ENCODE measurements at regions not wholly inside any gene's neighbourhood (a gene's known extent, or its start where the extent isn't known, plus 50 kb on each side); places are given as distances from the start of the nearest gene placed in this dataset.
A peak's percentile ranks its signal among the peaks of the same experiment; 100 is the strongest.

DNA sequence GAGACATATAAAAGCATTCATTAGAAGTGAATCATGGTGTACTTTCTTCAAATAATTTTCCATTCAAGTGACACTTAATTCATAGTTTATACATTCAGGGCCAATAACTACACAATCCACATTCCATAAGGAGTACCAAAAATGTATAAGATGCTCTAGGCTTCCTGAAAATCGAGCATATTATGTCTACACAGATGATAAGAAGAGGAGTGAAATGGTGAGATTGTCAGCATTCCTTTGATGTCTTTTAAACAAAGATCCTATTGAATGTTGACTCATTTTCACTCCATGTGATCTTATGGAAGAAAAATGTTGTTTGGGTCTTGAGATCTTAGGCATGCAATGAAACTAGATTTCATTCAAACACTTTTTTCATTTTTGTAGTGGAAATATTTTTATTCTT, 843.2 kb downstream of the KCNA4 start:
- Histone ChIP-seq H3K36me3 (ENCODE audit: insufficient read depth, low read length) (no peaks in the 10 kb centered on the region), H2AFZ (ENCODE audit: low read depth, low read length) (no peak overlapping the region), H4K20me1 (ENCODE audit: insufficient read depth, low read length) (no peaks in the 10 kb centered on the region), H3K4me3 (ENCODE audit: insufficient read depth, low read depth, low read length) (no peak overlapping the region), H3K4me2 (ENCODE audit: low read length) (peak overlapping the region; percentile 21), H3K27me3 (ENCODE audit: insufficient read depth, low read length) (no peaks in the 10 kb centered on the region), H3K9ac (ENCODE audit: low read length) (peak overlapping the region; percentile 31), H3K27ac (ENCODE audit: low read depth, low read length) (peak overlapping the region; percentile 77), H3K4me1 (ENCODE audit: insufficient read depth, low read length) (peaks cover 15% of the 10 kb centered on the region), H3K79me2 (ENCODE audit: insufficient read depth, low read length) (no peaks in the 10 kb centered on the region), H3K9me3 (ENCODE audit: insufficient read depth, low read depth, low read length) (no peaks in the 10 kb centered on the region)
- H3K4me1 Mint-ChIP-seq (ENCODE audit: low read depth, unreplicated experiment): peaks cover 36% of the 10 kb centered on the region
- DNase-seq (ENCODE audit: low read depth) (peak; percentile 98), FAIRE-seq (peak; percentile 100)
- no peak for TF ChIP-seq EZH2 (IDR thresholded peaks at IDR 0.05; ENCODE audit: insufficient read depth, low read length)
- TF ChIP-seq, protein P1, sequence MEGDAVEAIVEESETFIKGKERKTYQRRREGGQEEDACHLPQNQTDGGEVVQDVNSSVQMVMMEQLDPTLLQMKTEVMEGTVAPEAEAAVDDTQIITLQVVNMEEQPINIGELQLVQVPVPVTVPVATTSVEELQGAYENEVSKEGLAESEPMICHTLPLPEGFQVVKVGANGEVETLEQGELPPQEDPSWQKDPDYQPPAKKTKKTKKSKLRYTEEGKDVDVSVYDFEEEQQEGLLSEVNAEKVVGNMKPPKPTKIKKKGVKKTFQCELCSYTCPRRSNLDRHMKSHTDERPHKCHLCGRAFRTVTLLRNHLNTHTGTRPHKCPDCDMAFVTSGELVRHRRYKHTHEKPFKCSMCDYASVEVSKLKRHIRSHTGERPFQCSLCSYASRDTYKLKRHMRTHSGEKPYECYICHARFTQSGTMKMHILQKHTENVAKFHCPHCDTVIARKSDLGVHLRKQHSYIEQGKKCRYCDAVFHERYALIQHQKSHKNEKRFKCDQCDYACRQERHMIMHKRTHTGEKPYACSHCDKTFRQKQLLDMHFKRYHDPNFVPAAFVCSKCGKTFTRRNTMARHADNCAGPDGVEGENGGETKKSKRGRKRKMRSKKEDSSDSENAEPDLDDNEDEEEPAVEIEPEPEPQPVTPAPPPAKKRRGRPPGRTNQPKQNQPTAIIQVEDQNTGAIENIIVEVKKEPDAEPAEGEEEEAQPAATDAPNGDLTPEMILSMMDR (IDR thresholded peaks at IDR 0.05; ENCODE audit: insufficient read depth, low read depth, low read length): no peak
- H3K27ac Mint-ChIP-seq (ENCODE audit: unreplicated experiment): peak overlapping the region; percentile 93
- H3K4me3 Mint-ChIP-seq (ENCODE audit: unreplicated experiment): no peak overlapping the region
- no peaks in the 10 kb centered on the region for H3K9me3 Mint-ChIP-seq (ENCODE audit: unreplicated experiment)
- no peaks in the 10 kb centered on the region for H3K27me3 Mint-ChIP-seq (ENCODE audit: low read depth, unreplicated experiment)
- no peaks in the 10 kb centered on the region for H3K36me3 Mint-ChIP-seq (ENCODE audit: low read depth, unreplicated experiment)

- H3K27ac Mint-ChIP-seq (ENCODE audit: unreplicated experiment): peak overlapping the region; percentile 77
- FAIRE-seq (no peak), DNase-seq (ENCODE audit: low read depth) (peak; percentile 72)
- peaks cover 36% of the 10 kb centered on the region for H3K4me1 Mint-ChIP-seq (ENCODE audit: low read depth, unreplicated experiment)
- H3K9ac ChIP-seq (ENCODE audit: low read length): no peak overlapping the region
- H3K27me3 Mint-ChIP-seq (ENCODE audit: low read depth, unreplicated experiment): no peaks in the 10 kb centered on the region
- H3K4me2 ChIP-seq (ENCODE audit: low read length): peak overlapping the region; percentile 2
- H3K4me3 ChIP-seq (ENCODE audit: insufficient read depth, low read depth, low read length): no peak overlapping the region
- no peaks in the 10 kb centered on the region for H3K27me3 ChIP-seq (ENCODE audit: insufficient read depth, low read length)
- H2AFZ ChIP-seq (ENCODE audit: low read depth, low read length): no peak overlapping the region
- no peaks in the 10 kb centered on the region for H3K79me2 ChIP-seq (ENCODE audit: insufficient read depth, low read length)
- H3K36me3 Mint-ChIP-seq (ENCODE audit: low read depth, unreplicated experiment): no peaks in the 10 kb centered on the region
- no peaks in the 10 kb centered on the region for H3K9me3 ChIP-seq (ENCODE audit: insufficient read depth, low read depth, low read length)
- TF ChIP-seq, protein P1 (IDR thresholded peaks at IDR 0.05; ENCODE audit: insufficient read depth, low read depth, low read length): no peak
- no peak for TF ChIP-seq EZH2 (IDR thresholded peaks at IDR 0.05; ENCODE audit: insufficient read depth, low read length)
- peak overlapping the region; percentile 2 for H3K27ac ChIP-seq (ENCODE audit: low read depth, low read length)
- H3K4me1 ChIP-seq (ENCODE audit: insufficient read depth, low read length): peaks cover 15% of the 10 kb centered on the region
- no peaks in the 10 kb centered on the region for H3K9me3 Mint-ChIP-seq (ENCODE audit: unreplicated experiment)
- H3K4me3 Mint-ChIP-seq (ENCODE audit: unreplicated experiment): no peak overlapping the region
- no peaks in the 10 kb centered on the region for H3K36me3 ChIP-seq (ENCODE audit: insufficient read depth, low read length)
- no peaks in the 10 kb centered on the region for H4K20me1 ChIP-seq (ENCODE audit: insufficient read depth, low read length)
Observed at GRCh38 chr11:29171360-29171950, 845.4 kb downstream of the KCNA4 start.

GRCh38 chr11:29166306-29166705, 850.5 kb downstream of the KCNA4 start:
- no peaks in the 10 kb centered on the region for H3K27me3 Mint-ChIP-seq (ENCODE audit: low read depth, unreplicated experiment)
- no peak overlapping the region for H3K4me2 ChIP-seq (ENCODE audit: low read length)
- H3K4me1 ChIP-seq (ENCODE audit: insufficient read depth, low read length): peaks cover under 1% of the 10 kb centered on the region
- no peak overlapping the region for H3K4me3 Mint-ChIP-seq (ENCODE audit: unreplicated experiment)
- no peaks in the 10 kb centered on the region for H3K36me3 ChIP-seq (ENCODE audit: insufficient read depth, low read length)
- H4K20me1 ChIP-seq (ENCODE audit: insufficient read depth, low read length): no peaks in the 10 kb centered on the region
- no peaks in the 10 kb centered on the region for H3K27me3 ChIP-seq (ENCODE audit: insufficient read depth, low read length)
- no peak overlapping the region for H3K4me3 ChIP-seq (ENCODE audit: insufficient read depth, low read depth, low read length)
- FAIRE-seq (no peak), DNase-seq (ENCODE audit: low read depth) (no peak)
- no peaks in the 10 kb centered on the region for H3K79me2 ChIP-seq (ENCODE audit: insufficient read depth, low read length)
- H3K27ac ChIP-seq (ENCODE audit: low read depth, low read length): no peak overlapping the region
- peaks cover 8% of the 10 kb centered on the region for H3K4me1 Mint-ChIP-seq (ENCODE audit: low read depth, unreplicated experiment)
- TF ChIP-seq EZH2 (IDR thresholded peaks at IDR 0.05; ENCODE audit: insufficient read depth, low read length): no peak
- TF ChIP-seq, protein P1 (IDR thresholded peaks at IDR 0.05; ENCODE audit: insufficient read depth, low read depth, low read length): no peak
- no peak overlapping the region for H3K9ac ChIP-seq (ENCODE audit: low read length)
- no peak overlapping the region for H3K27ac Mint-ChIP-seq (ENCODE audit: unreplicated experiment)
- H2AFZ ChIP-seq (ENCODE audit: low read depth, low read length): no peak overlapping the region
- H3K9me3 ChIP-seq (ENCODE audit: insufficient read depth, low read depth, low read length): no peaks in the 10 kb centered on the region
- no peaks in the 10 kb centered on the region for H3K9me3 Mint-ChIP-seq (ENCODE audit: unreplicated experiment)
- no peaks in the 10 kb centered on the region for H3K36me3 Mint-ChIP-seq (ENCODE audit: low read depth, unreplicated experiment)
